GM21737 (cell line): ENCODE measurements at regions not wholly inside any gene's neighbourhood (a gene's known extent, or its start where the extent isn't known, plus 50 kb on each side); places are given as distances from the start of the nearest gene placed in this dataset.

ENCODE experiments used
- ATAC-seq: cut with Tn5 transposase; IDR thresholded peaks from one replicate; pipeline ENCODE4 v1.9.1; 2021; ENCODE audit warnings: mild to moderate bottlenecking, moderate library complexity; ENCODE audit not compliant: unreplicated experiment

DNA sequence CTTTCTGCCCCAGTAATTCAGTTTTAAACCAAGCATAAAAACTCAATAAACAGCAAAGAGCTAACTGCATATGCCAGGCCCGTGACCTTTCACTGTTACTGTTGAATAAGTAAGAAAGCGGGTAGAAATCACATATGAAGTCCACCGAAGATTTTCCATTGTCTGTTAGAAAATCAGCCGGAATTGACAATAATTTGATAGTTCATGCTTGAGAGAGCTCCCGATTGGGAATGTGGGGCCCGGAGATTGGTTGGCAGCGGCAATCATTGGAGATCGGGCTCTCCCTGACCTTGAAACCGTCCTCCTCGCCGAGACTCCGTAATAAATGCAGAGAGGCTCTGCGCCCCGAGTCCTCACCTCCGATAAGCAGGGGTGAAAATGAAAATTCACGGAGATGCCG lies 709.6 kb downstream of the BRD1 start:
- no peak for ATAC-seq

DNA sequence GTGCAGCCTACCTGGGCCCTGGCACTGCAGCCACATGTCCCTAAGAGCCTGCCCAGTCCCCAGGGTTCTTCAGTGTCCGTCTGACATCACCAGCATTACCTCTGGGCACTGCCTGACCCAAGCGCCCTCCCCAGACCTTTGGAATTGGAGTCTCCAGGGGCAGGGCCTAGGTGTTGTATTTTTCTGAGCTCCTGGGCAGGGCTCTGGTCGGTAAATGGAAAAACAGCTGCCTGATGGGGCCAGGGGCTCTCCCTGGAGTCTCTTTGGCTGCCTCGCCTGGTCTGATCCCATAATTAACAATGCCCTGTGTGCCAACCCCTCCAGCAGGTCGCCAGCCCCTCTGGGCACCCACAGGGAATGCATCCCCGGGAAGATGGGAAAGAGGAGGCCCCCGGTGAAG lies 710.2 kb downstream of the BRD1 start:
- ATAC-seq: no peak

DNA sequence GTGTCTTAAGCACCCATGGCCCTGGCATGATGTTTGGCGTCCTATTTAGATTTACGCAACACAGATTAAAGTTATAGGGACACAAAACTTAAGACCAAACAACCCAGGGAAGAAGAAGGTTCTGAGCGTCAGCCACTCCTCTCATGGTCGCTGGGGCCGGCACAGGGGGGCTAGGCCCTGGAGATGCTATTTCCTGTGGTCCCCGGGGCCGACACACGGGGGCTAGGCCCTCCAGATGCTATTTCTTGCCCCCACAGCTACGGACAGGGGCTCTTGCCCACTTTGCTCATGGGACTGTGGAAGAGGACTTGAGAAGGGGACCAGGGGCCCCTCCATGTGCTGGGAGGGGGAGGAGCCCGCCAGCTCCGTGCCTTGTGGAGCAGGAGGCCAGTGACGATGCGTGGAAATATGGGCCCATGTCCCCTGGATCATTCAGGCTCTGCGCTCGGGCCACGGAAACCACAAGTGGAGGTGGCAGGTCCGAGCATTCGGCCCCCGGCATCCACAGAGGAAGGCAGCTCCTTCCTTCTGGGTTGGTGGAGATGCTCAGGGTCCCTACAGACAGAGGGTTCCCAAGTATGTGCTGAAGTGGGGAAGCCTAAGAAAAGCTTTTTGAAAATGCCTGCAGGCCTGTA lies 711.1 kb downstream of the BRD1 start:
- no peak for ATAC-seq

GRCh38 chr22:49116021-49116420 lies 711.7 kb downstream of the BRD1 start:
- no peak for ATAC-seq

DNA sequence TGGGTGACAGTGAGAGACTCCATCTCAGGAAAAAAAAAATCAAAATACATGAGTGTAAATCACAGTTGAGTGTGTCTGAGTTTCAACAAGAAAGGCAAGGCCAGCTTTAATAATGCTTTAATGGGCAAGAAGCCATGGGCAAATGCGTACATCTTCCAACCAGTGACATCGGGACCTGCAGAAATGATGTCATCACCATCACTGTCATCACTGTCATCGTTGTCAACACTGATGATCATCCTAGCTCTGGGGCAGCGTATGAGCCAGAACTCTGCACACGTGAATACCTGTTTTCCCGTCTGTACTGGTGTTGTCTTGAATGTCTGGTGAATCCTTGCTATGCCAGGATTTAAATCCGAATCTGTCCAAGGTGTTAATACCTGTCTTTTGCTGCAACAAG lies 712.5 kb downstream of the BRD1 start:
- no peak for ATAC-seq

GRCh38 chr22:49113758-49114157 lies 713.9 kb downstream of the BRD1 start:
- no peak for ATAC-seq

DNA sequence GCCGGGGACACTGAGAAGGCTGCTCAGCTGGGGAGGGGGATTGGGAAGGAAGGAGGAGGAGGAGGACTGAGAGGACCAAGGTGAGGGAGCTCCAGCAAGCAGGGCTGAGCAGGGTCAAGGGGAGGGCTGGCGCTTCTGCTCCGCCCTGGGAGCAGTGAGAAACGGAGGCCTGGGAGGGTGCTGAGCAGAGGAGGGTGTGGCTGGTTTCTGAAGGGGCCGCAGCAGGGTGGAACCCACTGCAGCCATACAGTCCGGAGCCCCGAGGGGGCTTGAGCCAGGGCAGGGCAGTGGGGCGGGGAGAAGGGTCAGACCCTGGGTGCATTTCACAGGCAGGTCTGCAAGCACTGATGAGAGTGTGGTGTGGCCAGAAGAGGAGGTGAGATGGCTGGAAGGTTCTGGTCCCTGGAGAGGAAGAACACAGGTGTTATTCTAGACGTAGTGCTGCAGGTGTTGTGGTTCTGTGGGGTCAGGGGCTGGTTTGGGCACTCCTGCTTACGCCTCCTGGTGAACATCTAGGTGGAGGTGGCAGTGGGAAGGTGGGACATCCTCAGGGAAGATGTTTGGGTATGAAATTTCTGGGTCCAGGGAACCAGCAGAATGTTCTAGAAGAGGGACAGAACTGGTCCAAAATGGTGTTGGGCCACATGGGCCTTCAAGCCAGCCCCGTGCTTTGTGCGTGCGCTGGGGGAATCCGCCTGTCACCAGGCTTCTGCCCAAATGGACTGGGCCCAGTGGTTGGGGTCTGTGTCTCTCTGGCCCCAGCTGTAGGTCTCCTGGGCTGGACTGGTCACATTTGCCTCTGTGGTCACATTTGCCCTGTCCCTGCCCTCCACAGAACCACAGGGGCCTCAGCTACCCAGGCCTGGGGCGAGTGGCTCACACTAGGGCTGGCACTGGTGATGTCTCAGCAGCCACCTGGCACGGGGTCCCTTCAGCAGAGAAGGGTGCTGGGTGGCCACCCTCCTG lies 714.7 kb downstream of the BRD1 start:
- ATAC-seq: no peak

DNA sequence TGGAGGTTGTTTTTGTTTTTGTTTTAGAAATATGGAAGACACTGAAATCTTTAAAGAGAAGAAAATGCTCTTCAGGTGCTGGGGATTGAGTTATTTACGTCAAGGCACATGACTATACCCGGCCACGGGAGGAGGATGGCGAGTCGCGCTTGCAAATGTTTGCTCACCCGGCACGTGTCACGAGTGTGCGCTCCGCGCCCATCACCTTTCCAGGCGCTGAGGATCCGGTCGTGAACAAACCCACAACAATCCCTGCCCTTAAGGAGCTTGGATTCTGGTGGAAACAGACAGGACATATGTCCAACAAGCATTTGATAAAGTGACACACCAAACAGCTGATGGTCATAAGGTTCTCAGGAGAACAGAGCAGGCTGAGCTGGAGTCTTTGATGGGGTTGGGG lies 715.5 kb downstream of the BRD1 start:
- no peak for ATAC-seq

GRCh38 chr22:49111085-49111484 lies 716.6 kb downstream of the BRD1 start:
- no peak for ATAC-seq

- no peak for ATAC-seq
Measured at GRCh38 chr22:49108636-49109315, 718.9 kb downstream of the BRD1 start.

GRCh38 chr22:49107961-49108530 lies 719.6 kb downstream of the BRD1 start:
- ATAC-seq: no peak

DNA sequence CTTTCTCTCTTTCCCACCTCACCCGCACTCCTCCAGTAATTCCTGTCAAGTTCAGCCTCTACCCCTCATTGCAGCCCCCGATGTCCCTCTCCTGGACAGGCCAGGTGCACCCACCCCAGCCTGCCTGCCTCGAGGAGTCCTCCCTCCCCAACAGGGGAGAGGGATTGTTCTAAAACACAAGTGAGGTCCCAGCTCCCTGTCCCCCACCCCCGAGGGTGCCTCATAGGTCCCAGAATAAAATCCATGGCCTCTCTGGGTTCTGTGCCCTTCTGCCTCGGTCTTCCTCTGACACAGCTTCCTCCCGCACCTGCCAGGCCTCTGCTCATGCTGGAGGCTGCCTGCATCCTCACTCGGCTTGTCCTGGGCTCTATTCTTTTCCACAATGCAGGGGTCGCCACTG lies 720.1 kb downstream of the BRD1 start:
- ATAC-seq: no peak

DNA sequence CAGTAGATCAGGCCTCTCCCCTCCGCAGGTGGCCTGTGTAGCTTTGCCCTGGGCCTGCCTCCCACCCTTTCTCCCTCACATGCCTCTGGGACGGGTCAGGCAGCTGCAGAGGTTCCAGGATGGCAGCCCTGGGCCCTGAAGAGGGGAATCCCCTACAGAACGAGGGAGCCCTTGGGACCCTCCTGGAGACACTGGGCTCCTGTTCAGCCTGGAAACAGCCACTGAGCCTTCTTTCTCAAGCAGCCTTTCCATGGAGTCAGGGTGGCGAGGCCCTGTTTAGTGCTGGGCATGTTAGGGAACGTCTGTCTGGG lies 720.9 kb downstream of the BRD1 start:
- ATAC-seq: no peak

DNA sequence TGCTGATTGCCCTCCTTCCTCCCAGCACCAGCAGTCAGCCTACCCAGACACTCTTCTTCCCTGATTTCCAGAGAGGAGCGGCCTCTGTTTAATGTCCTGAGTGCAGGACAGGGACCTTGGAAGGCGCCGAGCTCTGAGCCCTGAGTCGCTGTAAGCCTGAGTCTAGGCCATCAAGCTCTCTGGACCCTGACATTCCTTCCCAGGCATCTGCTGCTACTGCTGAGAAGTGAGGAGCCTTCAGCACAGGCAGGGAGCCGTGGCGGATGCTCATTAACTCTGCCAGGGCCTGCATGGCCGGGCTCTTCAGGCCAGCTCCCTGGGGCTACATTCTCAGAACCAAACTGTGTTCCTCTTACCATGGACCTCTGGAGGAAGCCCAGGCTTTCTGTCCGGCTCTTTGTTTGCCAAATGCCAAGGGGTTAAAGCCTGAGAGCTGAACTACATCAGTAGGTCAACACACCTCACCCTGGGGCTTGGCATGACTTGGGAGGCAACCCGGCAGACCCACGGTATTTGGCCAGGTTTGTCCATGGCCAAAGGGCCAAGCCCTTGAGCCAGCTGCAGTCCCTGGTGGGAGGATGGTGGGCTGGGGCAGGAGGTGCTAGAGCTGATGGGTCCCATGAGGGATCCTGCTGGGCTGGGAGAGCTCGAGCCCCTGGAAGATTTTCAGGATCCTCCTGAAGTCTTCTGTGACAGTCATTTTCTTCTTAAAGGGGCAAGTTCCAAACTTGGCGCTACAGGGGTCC lies 721.4 kb downstream of the BRD1 start:
- ATAC-seq: no peak

DNA sequence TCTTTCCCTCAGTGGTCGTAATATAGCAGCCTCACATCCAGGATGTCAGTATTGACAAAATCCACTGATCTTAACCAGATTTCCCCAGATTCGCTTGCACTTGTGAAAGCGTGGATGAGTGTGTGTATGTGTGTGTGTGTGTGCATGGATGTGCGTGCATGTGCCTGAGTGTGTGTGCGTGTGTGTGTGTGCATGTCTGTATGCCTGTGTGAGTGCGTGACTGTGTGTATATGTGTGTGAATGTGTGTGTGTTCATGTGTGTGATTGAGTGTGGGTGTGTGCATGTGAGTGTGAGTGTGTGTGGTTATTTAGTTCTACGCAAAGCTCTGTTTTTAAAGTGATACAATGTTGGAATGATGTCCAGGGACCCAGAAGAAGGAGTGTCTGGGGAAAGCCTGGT lies 723.2 kb downstream of the BRD1 start:
- no peak for ATAC-seq

DNA sequence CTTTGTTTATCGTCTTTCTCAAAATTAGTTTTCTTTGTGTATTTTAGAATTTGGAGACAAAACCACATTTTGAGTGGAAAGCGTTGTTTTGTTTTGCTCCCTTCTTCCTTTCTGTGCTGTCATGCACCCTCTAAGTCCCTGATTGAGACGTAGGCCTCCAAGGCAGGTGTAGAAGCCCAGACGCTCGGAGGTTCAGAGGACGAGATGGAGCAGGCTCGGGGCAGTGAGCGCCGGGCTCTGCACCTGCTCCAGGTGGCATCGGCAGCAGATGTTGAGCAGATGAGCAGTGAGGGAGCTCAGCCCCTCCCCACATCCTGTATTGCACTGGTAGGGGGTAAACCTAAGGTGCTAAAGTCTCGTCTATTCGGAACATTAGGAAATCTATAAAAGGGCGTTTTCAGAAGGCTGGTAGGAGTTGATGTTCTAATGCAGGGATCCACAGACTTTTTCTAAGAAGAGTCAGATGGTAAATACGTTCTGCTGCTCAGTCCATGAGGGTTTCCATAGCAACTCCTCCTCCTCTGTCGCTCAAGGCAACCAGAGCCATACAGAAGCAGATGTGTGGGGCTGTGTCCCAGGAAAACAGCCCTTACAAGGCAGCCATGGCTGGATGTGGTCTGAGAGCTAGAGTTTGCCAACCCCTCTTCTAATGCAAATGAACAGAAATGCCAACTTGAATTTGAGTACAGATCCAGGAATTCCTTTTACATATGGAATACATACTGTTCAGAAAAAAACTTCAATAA lies 724.2 kb downstream of the BRD1 start:
- ATAC-seq: no peak

DNA sequence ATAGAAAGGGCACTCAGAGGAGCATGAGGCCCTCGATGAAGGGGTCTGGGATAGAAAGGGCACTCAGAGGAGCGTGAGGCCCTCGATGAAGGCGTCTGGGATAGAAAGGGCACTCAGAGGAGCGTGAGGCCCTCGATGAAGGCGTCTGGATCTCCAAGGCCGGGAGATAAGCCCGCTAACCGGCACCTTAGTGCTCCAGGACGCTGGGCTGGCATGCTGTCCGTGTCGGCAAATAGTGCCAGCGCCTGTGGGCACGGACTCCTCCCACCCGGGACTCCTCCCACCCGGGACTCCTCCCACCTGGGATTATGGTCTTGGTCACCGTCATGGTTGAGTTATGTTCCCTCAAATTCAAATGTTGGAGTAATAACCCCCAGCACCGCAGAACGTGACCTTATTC lies 725.3 kb downstream of the BRD1 start:
- ATAC-seq: no peak

DNA sequence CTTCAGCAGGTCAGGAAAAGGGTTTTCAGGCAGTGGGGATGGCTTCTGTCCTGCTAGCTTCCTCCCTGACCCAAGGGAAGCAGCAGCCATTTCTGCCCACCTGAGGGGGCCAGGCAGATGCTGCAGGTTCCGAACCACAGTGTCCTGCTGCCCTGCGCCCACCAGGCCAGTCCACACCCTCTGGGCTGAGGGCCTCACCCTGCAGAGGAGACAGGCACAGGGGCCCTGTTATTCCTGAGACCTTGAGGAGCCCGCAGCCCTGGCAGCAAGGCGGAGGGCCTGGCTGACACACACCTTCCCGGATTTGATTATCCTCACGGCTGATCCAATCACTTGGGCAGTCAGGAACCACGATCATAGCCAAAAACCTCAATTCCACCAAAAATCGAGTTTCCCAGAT lies 725.8 kb downstream of the BRD1 start:
- ATAC-seq: no peak

GRCh38 chr22:49101225-49101624 lies 726.4 kb downstream of the BRD1 start:
- ATAC-seq: no peak

DNA sequence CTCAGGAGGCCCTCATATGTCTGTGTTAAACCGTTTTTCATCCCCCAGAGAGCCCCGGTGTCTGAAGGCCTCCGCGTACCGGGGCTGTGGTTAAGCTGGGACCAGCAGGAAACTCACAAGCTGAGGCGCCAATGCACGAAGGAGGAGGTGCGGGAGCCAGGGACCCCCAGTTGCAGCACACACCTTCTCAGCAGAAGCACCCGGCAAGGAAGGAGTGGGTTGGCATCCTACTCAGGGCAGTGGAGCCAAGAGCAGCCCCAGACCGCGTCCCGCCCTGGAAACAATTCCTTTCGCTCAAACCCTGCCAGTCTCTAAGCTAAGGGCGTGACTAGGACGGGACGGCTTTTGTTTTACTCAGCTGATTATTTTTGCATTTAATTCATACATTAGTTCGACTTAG lies 726.9 kb downstream of the BRD1 start:
- ATAC-seq: no peak
